ENCODE measurements at regions not wholly inside any gene's neighbourhood (a gene's known extent, or its start where the extent isn't known, plus 50 kb on each side); places are given as distances from the start of the nearest gene placed in this dataset.
A peak's percentile ranks its signal among the peaks of the same experiment; 100 is the strongest.
"Not testable (repeated sequence)": the region's sequence is repeated elsewhere in the genome, so short reads cannot be mapped to it uniquely, and the experiment has no call there.

GRCh38 chr7:63568571-63569313, 429.9 kb upstream of the ZNF722 start:
- H3K36me3 ChIP-seq; intact Hi-C loops (cut with DNase I; ENCODE audit: low total_unique reads); H3K4me1 ChIP-seq; H3K27ac ChIP-seq; H3K4me3 ChIP-seq; H3K27me3 ChIP-seq (replicated peaks in 1 of 7): not testable (repeated sequence)
- 82 to 95% (median 88%) methylated on average over 7 to 24 of the region's 27 CpGs for WGBS, 5 donors
- peaks cover 0 to 76% (median 45%) of the 10 kb centered on the region in 8 donors for H3K9me3 ChIP-seq
- peak; percentile 70 for DNase-seq

- WGBS, 5 donors = 74 to 82% (median 80%) methylated on average over 15 of the region's 15 CpGs
- peak; percentile 72 for DNase-seq
- H3K27me3 ChIP-seq (replicated peaks in 1 of 7); H3K36me3 ChIP-seq; intact Hi-C loops (cut with DNase I; ENCODE audit: low total_unique reads); H3K27ac ChIP-seq; H3K4me1 ChIP-seq; H3K4me3 ChIP-seq: not testable (repeated sequence)
- H3K9me3 ChIP-seq = peaks cover 0 to 80% (median 44%) of the 10 kb centered on the region in 8 donors
Measured at GRCh38 chr7:63570386-63571115, 428.1 kb upstream of the ZNF722 start.

- intact Hi-C loops (cut with DNase I; ENCODE audit: low total_unique reads); H3K36me3 ChIP-seq; H3K4me1 ChIP-seq; H3K27ac ChIP-seq; H3K27me3 ChIP-seq (replicated peaks in 1 of 7); H3K4me3 ChIP-seq: not testable (repeated sequence)
- peaks cover 0 to 84% (median 56%) of the 10 kb centered on the region in 8 donors for H3K9me3 ChIP-seq
- 87 to 93% (median 89%) methylated on average over 12 to 28 of the region's 28 CpGs for WGBS, 5 donors
- peak; percentile 71 for DNase-seq
Measured at GRCh38 chr7:63572196-63572595, 426.5 kb upstream of the ZNF722 start.

GRCh38 chr7:63572956-63573355, 425.7 kb upstream of the ZNF722 start:
- H3K36me3 ChIP-seq; H3K4me1 ChIP-seq; H3K27ac ChIP-seq; H3K4me3 ChIP-seq; H3K27me3 ChIP-seq (replicated peaks in 1 of 7); intact Hi-C loops (cut with DNase I; ENCODE audit: low total_unique reads): not testable (repeated sequence)
- peaks cover 0 to 85% (median 56%) of the 10 kb centered on the region in 8 donors for H3K9me3 ChIP-seq
- 87 to 94% (median 90%) methylated on average over 18 to 23 of the region's 23 CpGs for WGBS, 5 donors
- peak; percentile 70 for DNase-seq

- H3K27ac ChIP-seq; DNase-seq; H3K4me1 ChIP-seq; H3K27me3 ChIP-seq (replicated peaks in 1 of 7); intact Hi-C loops (cut with DNase I; ENCODE audit: low total_unique reads); H3K4me3 ChIP-seq; H3K36me3 ChIP-seq: not testable (repeated sequence)
- peaks cover 0 to 85% (median 58%) of the 10 kb centered on the region in 8 donors for H3K9me3 ChIP-seq
- WGBS, 5 donors = 59 to 76% (median 70%) methylated on average over 4 to 5 of the region's 10 CpGs
Measured at GRCh38 chr7:63573412-63573811, 425.2 kb upstream of the ZNF722 start.

- WGBS, 5 donors = 79 to 82% (median 79%) methylated on average over 10 of the region's 10 CpGs
- H3K4me3 ChIP-seq; H3K4me1 ChIP-seq; H3K27me3 ChIP-seq (replicated peaks in 1 of 7); H3K36me3 ChIP-seq; intact Hi-C loops (cut with DNase I; ENCODE audit: low total_unique reads); H3K27ac ChIP-seq: not testable (repeated sequence)
- peaks cover 0 to 87% (median 58%) of the 10 kb centered on the region in 8 donors for H3K9me3 ChIP-seq
- peak; percentile 34 for DNase-seq
Measured at GRCh38 chr7:63576421-63576820, 422.2 kb upstream of the ZNF722 start.

GRCh38 chr7:63577066-63577465, 421.6 kb upstream of the ZNF722 start:
- H3K4me1 ChIP-seq; H3K27me3 ChIP-seq (replicated peaks in 1 of 7); H3K36me3 ChIP-seq; DNase-seq; H3K27ac ChIP-seq; intact Hi-C loops (cut with DNase I; ENCODE audit: low total_unique reads); H3K4me3 ChIP-seq: not testable (repeated sequence)
- WGBS, 5 donors = 78 to 94% (median 88%) methylated on average over 4 to 5 of the region's 5 CpGs
- H3K9me3 ChIP-seq = peaks cover 0 to 90% (median 58%) of the 10 kb centered on the region in 8 donors

- H3K4me3 ChIP-seq; H3K4me1 ChIP-seq; H3K27me3 ChIP-seq (replicated peaks in 1 of 7); H3K27ac ChIP-seq; H3K36me3 ChIP-seq; intact Hi-C loops (cut with DNase I; ENCODE audit: low total_unique reads): not testable (repeated sequence)
- peaks cover 0 to 71% (median 51%) of the 10 kb centered on the region in 8 donors for H3K9me3 ChIP-seq
- DNase-seq = peak; percentile 61
- 80 to 84% (median 82%) methylated on average over 5 to 12 of the region's 12 CpGs for WGBS, 5 donors
Measured at GRCh38 chr7:63580045-63580444, 418.6 kb upstream of the ZNF722 start.

GRCh38 chr7:63580536-63581300, 417.9 kb upstream of the ZNF722 start:
- H3K9me3 ChIP-seq = peaks cover 0 to 65% (median 46%) of the 10 kb centered on the region in 8 donors
- 83 to 92% (median 89%) methylated on average over 20 to 28 of the region's 28 CpGs for WGBS, 5 donors
- DNase-seq = peak; percentile 68
- H3K27ac ChIP-seq; H3K36me3 ChIP-seq; H3K27me3 ChIP-seq (replicated peaks in 1 of 7); H3K4me1 ChIP-seq; H3K4me3 ChIP-seq; intact Hi-C loops (cut with DNase I; ENCODE audit: low total_unique reads): not testable (repeated sequence)

GRCh38 chr7:63582771-63583170, 415.9 kb upstream of the ZNF722 start:
- H3K27ac ChIP-seq; H3K4me3 ChIP-seq; intact Hi-C loops (cut with DNase I; ENCODE audit: low total_unique reads); H3K4me1 ChIP-seq; H3K36me3 ChIP-seq; H3K27me3 ChIP-seq (replicated peaks in 1 of 7): not testable (repeated sequence)
- peaks cover 0 to 44% (median 27%) of the 10 kb centered on the region in 8 donors for H3K9me3 ChIP-seq
- DNase-seq = peak; percentile 32
- 88 to 93% (median 91%) methylated on average over 8 to 12 of the region's 12 CpGs for WGBS, 5 donors
